HG02885 (cell line): ENCODE measurements at regions not wholly inside any gene's neighbourhood (a gene's known extent, or its start where the extent isn't known, plus 50 kb on each side); places are given as distances from the start of the nearest gene placed in this dataset.
"Not testable (repeated sequence)": the region's sequence is repeated elsewhere in the genome, so short reads cannot be mapped to it uniquely, and the experiment has no call there.

Source experiments
- ATAC-seq: cut with Tn5 transposase; IDR thresholded peaks from one replicate; pipeline ENCODE4 v1.9.1; 2021; ENCODE audit warnings: mild to moderate bottlenecking; ENCODE audit not compliant: unreplicated experiment, poor library complexity

DNA sequence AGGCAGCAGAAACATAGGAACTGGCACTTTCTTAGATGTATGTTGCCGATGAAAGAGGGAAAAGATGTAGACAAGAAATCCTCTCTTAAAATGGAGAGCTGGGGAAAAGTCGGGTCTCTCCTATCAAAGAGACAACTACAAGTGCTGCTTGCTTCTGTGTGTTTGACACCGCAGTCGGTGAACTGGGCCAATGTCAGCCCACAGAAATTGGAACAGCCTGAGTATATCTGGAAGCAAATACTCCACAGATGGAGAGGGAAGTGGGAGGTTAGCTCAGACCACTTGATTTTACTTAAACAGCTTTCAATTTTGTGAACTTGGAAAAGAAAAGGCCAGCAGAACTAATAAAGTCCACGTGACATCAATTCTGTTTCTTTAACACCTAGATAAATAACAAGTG, 230.9 kb upstream of the FAT1 start:
- no peak for ATAC-seq

- ATAC-seq, result no peak
Observed at GRCh38 chr4:186954956-186955355, 231.3 kb upstream of the FAT1 start.

DNA sequence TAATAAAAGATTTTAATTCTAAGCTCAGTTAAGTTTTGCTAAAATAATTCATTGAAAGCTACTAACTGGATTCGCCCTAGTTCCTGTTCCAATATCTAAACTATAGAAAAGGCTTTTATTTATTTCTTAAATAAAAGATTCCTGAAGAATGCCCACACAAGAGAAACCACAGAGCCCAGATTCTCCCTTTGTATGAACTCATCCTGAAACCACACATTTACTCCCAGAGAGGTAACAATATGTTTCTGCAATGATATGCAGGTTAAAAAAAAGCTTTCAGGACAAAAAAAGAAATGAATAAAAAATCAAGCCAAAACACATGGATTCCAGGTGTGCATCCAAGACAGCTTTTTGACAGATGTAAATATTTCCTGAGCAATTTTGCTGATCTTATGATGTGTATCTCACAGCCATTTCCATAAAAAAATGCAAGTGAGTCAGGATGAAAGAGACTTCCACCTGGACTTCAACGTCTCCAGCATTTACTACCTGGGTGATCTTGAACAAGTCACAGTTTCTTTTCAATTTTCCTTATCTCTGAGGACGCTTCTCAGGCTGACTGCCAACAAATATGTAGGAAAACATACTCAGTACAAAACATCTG, 234.4 kb upstream of the FAT1 start:
- no peak for ATAC-seq

DNA sequence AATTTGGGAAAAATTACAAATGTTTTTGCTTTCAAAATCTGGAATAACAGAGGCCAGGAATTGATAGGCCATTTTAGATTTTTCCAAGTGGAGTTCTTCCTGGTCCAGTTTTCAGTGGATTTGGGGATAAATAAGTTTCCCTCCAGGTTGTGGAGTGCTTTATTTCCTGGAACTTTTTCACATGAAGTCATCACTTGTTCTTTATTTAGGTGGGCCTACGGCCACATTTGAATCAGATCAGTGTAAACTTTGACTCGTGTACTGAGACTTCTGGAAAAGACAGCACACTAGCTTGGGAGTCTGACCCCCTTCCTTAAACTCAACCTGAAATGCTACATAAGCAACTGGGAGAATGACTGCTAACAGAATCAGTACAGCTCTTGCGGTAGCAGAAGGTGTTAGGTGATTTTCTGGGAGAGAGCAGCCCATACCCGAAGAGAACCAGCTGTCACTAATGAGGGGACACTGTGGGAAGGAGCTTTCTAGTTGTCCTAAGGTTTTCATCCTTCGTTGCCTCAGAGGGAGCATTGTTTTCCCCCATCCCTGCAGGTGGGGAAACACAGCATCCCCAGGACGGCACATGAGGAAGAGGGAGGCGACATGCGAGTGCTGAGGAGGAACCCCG, 235.2 kb upstream of the FAT1 start:
- ATAC-seq, result no peak

GRCh38 chr4:186979961-186980745, 256.5 kb upstream of the FAT1 start:
- no peak for ATAC-seq

- no peak for ATAC-seq
Observed at GRCh38 chr4:186981161-186981560, 257.5 kb upstream of the FAT1 start.

- ATAC-seq, result no peak
Observed at GRCh38 chr4:186982160-186982559, 258.5 kb upstream of the FAT1 start.

DNA sequence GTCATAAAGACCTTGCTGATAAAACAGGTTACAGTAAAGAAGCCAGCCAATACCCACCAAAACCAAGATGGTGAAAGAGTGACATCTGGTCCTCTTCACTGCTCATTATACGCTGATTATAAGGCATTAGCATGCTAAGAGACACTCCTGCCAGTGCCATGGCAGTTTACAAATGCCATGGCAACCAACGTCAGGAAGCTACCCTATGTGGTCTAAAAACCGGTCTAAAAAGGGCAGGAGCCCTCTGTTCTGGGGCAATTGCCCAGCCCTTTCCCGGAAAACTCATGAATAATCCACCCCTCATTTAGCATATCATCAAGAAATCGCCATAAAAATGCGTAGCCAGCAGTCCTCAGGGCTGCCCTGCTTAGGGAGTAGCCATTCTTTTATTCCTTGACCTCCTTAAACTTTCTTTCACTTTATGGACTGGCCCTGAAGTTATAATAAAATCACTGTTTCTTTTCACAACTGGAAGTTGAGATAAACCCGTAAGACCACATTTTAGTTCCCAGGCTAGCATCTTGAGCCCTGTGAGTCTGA, 260.5 kb upstream of the FAT1 start:
- ATAC-seq, result no peak

DNA sequence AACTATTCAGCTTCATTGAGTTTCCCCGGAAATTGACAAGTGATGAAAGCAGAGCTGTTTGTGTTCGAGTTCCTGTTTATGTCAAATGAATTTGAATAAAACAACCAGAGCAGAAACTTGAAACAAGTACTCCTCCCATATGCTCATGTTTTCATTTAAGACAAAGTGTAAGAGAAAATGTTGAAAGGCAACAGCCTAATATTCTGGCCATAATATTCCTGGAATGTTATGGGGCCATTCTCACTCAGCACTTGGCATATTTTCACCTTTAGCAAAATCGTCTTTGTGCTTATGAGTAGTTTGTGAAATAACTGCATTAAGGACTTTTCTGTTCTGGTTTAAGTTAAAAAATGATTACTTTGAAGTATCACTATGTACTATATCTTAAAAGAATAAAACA, 276.0 kb upstream of the FAT1 start:
- no peak for ATAC-seq

DNA sequence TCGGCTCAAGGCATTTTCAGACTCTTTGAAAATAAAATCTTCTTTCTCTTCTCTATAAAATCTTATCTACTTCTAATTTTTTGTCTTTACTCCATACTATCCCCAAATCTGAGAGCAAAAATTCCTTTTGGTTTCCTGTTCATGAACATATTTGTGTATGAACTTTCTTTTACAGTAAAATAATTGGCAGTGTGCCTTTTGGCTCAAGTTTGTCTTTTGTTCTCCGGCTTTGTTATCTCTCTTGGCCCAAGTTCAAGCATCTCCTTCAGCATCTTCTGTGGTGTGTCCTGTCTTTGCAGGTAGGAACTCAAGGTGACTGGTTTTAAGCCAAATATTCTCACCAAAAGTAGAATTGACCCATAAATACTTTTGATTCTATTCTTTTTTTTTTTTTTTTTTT, 276.6 kb upstream of the FAT1 start:
- no peak for ATAC-seq

GRCh38 chr4:187002133-187002532, 278.5 kb upstream of the FAT1 start:
- not testable (repeated sequence) for ATAC-seq

DNA sequence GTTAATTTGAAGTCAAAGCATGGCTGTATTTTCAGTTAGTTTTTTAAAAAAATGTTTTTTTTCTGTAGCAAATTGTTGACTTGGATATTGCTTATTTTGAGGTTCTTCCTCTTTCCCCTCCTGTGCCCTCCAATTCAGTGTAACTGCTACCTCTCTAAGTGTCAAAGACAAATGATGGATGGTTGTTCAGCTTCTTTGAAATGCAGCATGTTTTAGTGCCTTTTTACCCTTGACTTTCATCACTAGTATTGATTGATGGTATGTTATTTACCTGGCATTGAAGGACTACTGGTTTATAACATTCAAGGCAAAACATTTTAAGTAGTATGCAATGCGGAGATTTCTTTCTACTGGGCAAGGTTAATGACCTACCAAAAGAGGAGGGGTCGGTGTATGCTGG, 281.0 kb upstream of the FAT1 start:
- ATAC-seq, result no peak

DNA sequence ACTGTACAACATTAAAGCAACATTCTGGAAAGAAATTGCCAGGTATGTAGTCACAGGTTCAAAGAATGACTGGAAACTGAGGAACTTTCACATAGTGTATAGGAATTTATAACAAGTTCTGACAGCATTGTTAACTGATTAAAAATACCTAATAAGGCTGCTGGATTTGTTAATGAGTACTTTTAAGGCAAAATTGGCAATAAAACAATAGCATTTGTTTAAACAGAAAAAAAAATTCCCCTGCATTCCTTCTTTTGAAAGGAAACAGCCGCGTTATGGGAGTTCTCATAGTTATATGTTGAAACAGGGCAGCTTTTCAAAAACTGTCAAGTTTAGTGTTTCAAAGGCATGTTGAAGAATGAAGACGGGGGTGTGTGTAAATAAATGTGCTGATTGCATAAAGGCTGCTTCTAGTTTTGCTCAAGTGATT, 282.5 kb upstream of the FAT1 start:
- ATAC-seq, result no peak

GRCh38 chr4:187010052-187010451, 286.4 kb upstream of the FAT1 start:
- no peak for ATAC-seq

DNA sequence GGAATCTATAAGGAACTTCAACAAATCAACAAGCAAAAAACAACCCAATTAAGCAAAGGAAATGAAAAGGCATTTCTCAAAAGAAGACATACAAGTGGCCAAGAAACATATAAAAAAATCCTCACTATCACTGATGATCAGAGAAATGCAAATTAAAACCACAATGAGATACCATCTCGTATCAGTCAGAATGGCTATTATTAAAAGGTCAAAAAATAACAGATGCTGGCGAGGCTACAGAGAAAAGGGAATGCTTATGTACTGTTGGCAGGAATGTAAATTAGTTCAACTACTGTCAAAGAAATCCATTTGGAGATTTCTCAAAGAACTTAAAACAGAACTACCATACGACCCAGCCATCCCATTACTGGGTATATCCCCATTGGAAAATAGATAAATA, 292.4 kb upstream of the FAT1 start:
- no peak for ATAC-seq

DNA sequence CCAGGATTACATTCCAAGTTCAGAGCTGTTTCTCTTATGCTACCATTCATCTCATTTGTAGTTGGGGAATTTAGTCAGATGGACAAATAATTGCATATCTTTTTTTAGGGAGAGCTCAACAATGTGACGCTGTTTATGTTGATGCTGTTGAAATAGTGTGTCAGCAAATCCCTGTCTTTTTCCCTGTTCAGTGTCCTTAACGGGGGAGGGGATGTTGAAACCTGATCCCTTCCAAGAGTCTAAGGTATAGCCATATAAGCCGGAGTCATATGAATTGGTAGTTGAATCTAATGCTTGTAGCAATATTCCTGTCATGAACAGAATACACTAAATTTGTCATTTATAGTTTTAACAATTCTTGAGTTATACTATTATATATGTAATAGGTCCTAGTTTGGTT, 293.5 kb upstream of the FAT1 start:
- no peak for ATAC-seq

DNA sequence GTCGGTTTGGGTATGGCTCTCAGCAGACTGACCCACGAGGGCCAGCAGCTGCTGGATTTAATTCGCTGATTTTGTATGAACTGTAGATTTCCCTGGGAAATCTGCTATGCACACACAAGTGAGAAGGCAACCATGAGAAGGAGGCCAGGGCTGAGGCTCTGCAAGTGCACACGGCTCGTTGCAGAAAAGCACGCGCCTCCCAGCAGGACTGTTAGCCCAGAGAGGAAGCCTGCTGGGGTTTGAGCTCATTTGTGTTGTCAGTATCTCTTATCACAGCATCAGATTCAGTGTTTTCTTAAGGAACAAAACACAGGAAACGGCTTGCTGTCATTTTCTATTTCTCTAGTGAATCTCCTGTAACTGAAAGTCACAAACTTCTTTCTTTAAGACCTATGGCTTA, 296.2 kb upstream of the FAT1 start:
- no peak for ATAC-seq

DNA sequence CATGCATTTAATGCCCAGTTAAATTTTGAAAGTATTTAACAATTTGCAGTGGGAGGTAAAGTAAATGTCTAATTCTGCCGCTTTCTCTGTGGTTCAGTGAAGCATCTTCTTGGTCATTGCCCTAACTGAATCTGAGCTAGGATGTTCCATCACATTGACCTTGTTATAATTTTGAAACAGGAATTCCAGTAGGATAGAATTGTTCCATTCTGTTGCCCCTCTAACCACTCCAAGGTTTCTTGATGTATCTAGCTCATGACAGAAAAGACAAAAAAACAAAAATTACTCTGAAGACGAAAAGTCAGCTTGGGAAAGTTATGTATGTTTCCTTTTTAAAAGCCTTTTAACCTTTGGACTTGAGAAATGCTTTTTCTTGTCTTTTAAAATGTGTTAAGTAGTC, 297.0 kb upstream of the FAT1 start:
- ATAC-seq, result no peak

GRCh38 chr4:187021436-187022205, 298.0 kb upstream of the FAT1 start:
- no peak for ATAC-seq

DNA sequence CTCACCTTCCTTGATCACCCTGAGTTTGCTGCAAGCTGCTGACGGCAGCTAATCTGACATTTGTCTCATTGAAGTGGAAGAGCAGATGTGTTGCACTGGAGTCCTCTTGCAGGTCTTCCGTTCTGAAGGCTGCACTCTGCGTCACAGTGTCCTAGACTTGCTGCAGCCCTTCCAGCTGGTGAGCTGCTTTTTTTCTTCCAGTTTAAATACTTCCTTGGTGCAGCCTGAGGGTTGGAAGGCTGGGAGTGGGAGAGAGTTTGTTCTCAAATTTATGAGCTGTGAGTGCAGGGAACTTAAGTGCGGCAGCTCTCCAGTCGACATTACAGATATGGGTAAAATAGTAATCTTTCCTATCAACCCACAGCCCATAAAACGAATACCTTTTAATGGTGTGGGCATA, 303.6 kb upstream of the FAT1 start:
- ATAC-seq, result no peak

GRCh38 chr4:187042251-187042650, 318.6 kb upstream of the FAT1 start:
- no peak for ATAC-seq
